ENCODE measurements at regions not wholly inside any gene's neighbourhood (a gene's known extent, or its start where the extent isn't known, plus 50 kb on each side); places are given as distances from the start of the nearest gene placed in this dataset.
A peak's percentile ranks its signal among the peaks of the same experiment; 100 is the strongest.

DNA sequence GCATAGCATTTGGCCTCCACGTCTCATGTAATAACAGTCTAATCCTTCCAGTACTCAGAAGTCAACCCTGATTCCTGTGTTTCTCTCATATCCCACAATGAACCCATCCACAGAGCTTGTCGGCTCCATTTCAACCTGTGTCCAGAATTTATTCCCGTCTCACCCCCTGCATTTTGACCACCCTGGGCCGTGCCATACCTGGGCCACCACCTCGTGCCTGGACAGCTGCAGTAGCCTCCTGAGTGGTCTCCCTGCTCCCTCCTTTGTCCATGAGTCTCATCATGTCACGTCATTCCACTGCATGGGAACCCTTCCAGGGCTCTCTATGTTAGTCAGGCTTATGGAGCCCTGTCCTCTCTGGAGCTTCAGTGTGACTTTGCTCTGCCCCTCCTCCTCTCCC lies 670.6 kb downstream of the PTPRU start:
- no peak for DNase-seq (ENCODE audit: low read depth)

DNA sequence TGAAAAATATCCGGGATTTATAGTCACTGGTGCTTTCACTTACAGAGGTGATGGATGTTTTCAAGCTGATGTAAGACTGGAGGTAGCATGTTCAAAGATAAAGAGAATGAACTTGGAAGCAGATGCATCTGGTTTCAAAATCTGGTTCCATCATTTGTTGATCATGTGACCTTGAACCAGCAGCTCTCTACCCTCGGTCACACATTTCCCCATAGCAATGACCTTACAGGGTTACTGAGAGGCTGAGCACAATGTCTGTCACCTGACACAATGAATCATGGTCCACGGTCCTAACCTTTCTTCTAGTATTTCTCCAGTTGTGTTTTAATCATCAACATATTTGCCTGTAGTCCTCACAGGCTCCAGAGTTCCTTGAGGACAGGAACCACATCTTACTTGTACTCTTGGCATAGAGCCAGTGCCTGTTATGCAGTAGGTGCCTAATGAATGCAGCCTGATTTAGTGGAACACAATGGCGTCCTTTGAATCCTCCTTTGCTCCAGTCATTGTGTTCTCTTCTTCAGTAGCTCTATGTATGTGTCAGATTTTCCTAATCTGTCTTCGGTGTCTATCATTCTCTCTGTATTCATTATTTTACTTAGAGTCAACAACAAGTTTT lies 667.3 kb downstream of the PTPRU start:
- DNase-seq (ENCODE audit: low read depth): no peak

DNA sequence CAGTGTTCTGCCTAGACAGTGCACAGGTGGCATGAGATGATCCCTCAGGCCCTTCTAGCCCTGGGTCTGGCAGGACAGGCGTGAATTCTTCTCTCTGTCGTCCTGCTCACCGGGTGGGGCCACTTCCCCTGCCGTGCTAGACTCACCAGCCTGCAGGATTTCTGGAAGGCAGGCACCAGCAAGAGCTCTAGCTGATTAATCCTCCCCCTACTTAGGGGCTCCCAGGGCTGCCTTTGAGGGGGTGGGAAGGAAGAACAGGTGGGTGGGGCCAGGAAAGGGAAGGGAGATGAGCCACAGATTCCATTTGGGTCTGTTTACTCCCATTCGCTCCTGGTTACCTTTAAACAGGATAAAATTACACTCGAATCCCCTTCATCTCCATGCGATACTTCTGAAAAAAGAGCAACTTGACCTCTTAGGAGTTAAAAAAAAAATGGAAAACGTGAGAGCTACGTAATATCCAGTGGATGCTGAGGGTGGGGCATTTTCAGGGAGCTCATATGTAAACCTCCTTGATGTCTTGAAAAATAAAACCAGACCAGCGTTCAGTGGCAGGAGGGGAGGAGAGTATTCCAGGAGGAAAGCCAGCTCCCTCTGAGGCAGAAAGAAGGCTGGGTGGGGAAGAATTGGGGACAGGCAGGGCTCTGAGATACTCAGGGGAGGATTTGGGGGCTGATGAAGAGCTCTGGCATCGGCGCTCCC lies 665.5 kb downstream of the PTPRU start:
- no peak for DNase-seq (ENCODE audit: low read depth)

DNA sequence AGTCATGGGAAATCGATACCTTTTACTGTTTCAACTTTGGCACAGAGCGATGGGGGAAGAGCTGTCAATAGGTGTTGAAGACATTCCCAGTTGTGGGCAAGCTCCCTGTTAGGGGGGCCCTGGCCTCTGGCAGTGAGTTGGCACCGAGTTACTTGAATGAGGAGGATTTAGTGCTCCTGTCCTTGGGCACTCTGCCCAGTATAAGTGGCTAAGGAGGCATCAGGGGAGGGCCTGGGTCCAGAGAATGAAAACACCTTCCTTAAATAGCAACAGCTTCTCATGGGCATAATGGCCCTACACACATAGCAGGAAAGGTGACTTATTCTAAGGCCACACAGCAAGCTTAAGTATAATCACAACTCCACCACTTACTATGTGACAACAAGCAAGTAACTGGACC lies 664.4 kb downstream of the PTPRU start:
- DNase-seq (ENCODE audit: low read depth): peak; percentile 23

DNA sequence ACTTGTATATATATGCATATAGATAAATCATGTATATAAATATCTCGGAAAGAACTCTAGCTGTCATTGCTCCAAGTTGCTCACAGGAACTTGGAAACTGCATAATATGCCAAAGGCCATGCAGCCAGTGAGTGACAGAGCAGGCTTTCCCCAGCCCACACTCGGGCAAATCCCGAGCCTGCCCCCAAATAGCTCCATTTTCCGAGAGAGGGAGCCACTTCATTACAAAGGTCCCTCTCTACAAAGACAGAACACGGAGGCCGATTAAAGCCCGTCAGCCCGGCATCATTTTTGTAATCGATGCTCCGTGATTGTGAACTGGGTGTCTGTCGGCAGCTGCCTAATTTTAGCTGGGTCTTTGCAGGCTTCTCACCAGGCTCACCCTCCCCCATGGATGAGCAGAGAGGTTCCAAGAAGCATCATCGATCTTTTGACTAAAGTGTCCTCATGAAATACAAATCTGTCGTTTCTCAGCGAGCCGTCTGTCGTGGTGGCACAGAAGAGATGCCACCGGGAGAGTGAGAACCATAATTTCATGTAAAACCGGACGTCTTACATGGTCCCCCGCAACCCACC lies 663.9 kb downstream of the PTPRU start:
- no peak for DNase-seq (ENCODE audit: low read depth)

DNA sequence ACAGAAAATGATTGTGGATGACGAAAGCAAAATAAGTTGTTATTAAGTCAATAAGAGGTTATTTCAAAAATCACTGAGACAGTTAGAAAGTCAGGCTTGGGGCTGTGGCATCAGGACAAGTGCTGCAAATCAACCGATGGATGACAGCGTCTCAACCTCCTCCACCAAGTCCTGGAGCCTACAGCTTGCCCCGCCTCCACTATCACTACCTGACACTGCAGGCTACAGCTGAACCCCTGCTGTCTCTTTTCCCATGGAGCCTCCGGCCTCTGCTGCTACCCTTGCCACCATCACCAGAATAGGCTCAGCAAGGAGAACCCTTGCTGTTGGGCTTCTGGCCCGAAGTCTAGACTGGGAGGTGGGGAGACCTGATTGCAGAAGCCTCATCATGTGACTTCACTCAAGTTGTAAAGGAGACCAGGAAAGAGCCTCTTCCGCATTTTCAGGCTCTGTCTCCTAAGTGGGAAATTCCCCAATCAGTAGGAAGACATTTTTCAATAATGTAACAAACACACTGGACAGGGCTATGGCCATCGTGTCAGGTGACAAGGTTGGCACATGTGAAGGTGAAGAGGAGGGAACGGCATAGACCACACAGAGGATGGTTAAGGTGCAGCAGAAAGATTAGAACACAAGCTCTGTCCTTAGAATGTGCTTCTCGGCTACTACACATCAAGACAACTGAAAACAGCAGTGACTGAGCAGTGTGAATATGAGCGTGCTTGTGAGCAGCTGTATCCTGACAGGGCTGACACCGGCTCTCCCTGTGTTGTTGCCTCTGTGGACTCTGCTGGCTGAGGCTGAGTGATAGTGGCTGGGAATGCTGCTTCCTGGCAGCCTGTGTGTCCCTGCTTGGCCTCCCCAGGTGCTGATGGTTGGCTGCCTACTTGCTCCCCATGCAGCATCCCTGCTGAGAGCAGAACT lies 660.7 kb downstream of the PTPRU start:
- DNase-seq (ENCODE audit: low read depth): no peak

DNA sequence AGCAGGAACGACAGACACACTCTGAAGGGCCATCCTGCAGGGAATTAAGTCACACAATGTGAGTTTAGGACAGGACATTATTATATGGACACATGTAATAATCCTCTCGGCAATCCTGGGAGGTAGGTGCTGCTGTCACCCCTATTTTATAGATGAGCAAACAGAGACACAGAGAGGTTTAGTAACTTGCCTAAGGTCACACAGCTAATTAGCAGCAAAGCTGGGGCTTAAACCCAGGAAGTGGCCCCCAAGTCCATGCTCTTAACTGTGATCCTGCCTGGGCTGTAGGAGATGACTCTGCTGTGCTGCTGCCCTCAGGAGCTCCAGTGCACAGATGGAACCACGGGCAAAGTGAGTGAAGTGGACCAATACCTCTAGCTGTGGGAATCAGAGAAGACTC lies 660.0 kb downstream of the PTPRU start:
- DNase-seq (ENCODE audit: low read depth): no peak

DNA sequence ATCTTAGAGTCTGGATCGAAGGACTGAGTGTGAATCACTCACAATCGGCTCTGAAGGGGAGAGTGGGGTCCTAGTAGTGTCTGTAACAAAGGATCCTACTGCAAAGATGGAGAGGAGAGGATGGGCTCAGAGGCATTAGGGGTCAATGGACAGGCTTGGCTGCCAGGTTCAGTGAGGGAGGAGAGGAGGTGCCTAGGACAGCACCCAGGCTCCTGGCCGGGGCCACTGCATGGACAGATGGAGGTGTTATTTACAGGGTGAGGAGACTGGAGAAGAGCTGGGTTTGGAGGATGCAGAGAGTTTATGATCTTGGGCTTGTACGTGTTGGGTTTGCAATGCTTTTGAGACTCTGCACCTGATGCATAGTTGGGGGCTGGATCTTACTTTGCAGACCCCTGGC lies 658.9 kb downstream of the PTPRU start:
- no peak for DNase-seq (ENCODE audit: low read depth)

DNA sequence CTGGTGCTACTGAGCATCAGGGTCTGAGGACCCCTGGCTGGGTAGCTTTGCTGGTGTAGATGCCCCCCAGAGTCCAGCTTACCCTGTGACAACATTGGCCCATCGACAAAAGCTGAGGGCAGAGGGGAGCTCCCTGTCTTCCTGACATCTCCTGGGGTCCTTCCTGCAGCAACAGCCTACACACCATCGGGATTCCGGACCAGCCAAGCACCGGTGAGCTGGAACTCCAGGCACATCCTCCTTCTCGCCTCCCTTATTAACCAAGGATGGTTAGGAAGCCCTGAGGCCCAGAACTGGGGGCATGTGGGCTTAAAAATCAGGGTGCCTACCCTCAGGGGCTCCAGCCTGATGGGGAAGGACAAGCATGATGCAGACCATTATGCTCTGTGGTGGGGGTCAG lies 658.0 kb downstream of the PTPRU start:
- no peak for DNase-seq (ENCODE audit: low read depth)

DNA sequence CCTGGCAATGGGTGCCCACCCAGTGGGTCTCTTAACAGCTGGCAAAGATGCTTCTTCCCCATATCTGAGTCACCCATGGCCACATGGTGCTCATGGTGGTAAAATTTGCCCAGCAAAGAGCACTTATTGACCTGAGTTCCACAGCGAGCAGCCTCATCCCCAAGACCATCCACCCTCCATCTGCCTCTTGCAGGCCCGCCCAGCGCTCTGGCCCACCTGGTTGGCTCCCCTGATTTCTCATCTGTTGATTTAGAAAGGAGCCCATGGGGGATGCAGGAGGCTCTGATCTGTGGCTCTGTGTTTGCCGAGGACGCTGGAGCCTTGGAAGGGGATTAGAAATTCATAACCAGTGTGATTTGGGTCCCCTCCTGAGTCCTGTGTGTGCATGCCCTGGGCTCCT lies 657.5 kb downstream of the PTPRU start:
- no peak for DNase-seq (ENCODE audit: low read depth)

DNA sequence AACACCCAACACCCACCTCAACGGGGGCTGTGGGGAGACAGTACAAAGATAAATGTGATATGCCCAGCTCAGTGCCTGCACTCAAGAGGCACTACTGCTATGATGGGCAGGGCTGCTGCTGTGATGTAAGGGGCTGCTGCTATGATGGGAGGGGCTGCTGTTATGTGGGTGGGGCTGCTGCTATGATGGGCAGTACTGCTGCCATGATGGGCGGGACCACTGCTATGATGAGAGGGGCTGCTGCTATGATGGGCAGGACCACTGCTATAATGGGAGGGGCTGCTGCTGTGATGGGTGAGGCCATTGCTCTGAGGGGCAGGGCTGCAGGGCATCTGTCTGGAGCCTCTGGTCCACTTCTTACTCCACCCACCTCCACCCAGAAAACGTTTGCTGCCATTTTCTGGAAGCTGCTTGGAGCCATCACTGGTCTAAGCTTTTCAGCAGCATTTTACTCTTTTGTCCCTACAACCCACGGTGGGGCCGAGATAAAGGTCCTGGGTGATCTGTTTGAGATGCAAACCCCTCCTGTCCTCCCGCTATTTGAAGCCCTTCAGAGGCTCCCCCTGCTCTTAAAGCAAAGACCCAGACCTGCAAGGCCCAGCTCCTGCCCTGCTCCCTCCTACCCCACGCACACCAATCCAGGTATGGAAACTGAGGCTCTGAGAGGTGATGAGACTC lies 656.9 kb downstream of the PTPRU start:
- DNase-seq (ENCODE audit: low read depth): no peak

DNA sequence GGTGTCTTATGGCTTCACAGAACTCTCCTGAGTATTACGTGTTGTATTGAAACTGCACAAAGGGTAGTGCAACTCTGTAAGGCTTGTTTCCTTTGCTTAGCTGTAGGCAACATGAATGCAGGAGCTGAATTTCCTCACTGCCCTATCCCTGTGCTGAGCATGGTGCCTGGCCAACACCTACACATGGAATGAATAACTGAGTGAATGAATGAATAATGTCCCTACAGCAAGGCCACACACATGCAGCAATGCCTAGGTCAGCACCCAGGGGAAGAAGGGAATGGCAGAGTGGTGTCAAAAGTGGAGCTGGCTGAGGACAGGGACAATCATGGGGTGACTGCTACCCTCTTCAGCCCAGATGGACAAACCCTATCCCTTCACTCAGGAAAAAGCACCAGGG lies 655.9 kb downstream of the PTPRU start:
- no peak for DNase-seq (ENCODE audit: low read depth)

DNA sequence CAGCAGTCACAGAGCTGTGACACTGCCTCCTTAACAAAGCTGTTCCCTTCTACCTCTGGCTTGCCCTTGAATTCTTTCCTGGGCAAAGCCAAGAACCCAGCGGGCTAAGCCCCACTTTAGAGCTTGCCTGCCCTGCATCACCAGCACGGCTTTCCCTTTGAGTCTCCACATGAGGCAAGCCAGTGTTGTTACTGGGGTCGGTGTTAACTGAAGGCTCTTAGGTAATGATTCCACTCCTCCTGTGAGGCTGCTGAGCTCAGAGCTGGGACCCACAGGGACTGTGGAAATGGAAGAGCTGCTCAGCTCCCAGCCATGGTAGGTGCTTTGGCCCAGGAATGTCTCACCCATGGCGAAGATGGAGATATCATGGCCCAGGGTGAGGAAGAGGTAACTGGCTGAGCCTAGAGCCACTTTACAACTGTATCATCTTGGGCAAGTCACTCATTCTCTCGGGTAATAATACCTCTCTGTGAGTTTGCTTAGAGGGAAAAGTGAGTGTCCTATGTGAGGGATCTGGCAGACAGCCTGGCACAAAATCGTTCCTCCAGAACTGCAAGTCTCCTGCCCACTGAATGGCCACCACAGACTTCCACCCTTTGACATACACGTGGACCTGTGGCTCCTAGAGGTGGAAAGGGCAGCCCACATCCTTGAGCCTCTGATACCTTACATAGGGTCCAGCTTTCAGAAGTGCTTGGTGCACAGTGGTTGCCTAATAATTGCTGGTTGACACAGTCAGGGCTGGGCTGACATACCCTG lies 654.1 kb downstream of the PTPRU start:
- no peak for DNase-seq (ENCODE audit: low read depth)

DNA sequence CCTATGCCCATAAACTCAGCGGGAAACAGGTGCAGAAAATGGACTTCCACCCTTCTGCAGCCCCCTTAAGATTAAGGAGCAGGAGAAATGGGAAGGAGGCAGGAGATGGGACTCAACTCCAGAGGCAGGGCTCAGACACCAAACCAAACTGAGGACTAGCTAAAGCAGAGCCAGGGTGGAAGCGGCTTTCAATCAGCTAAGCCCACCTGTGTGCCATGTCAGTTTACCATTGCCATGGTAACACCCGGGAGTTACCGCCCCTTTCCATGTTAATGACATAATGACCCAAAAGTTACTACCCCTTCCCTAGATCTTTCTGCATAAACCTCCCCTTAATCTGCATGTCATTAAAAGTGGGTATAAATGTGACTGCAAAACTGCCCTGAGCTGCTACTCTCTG lies 653.5 kb downstream of the PTPRU start:
- no peak for DNase-seq (ENCODE audit: low read depth)

DNA sequence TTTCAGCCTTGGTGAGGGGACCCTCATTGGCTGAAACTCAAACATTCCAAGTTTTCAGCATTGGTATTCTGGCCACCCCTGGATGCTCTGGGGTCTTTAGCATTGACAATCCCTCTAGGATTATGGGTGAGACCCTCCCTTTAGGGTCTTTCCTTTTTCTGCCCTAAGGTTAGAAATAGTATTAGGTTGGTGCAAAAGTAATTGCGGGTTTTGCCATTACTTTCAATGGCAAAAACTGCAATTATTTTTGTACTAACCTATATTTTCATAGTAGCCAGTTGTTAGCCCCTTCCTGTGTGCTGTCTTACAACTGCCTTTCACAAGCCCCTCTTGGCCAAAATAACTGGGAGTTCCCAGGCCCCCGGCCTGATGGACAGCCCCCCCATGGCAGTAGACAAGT lies 648.4 kb downstream of the PTPRU start:
- no peak for DNase-seq (ENCODE audit: low read depth)

DNA sequence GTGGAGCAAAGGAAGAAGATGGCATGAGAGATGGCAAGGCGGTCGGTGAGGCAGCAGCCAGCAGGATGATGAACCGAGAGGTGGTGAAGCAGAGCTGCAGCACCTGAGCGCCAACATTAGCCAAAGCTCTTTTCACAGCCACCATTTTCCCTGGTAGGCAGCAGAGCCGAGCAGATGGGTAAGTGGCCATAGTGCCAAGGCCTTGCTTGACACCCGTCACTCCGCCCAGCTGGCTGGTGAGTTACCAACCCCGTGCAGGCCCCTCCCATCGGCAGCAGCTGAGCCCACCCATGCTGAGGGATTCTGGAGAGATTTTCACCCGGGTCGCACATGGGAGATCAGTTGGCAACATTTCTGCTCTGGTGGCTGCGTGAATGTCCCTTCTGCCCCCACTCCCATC lies 647.7 kb downstream of the PTPRU start:
- DNase-seq (ENCODE audit: low read depth): no peak

DNA sequence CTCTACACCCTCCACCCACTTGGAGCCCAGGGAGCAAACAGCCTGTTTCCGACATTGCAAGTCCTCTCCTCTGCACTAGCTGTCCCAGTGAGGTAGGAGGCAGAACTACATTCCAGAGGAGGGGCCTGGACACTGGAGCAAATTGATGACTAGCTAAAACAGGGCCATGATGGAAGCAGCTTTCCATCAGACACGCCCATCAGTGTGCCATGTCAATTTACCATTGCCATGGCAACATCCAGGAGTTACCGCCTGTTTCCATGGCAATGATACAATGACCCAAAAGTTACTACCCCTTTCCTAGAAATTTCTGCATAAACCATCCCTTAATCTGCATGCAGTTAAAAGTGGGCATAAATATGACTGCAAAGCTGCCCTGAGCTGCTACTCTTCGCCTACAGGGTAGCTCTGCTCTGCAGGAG lies 647.1 kb downstream of the PTPRU start:
- DNase-seq (ENCODE audit: low read depth): no peak

DNA sequence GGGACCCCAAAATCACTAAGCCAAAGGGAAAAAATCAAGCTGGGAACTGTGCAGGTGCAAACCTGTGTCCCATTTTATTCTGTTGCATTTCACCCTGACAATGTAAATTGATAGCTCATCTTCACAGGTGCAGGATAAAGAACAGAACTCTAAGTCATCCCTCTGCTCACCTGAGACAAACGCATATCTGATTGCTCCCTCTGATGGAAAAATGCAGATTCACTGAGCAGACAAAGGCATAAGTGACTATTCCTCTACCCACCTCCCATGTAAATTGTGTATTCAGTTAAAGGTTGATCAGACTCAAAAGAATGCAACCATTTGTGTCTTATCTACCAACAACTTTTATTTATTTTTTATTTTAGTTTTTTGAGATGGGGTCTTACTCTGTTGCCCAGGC lies 644.2 kb downstream of the PTPRU start:
- DNase-seq (ENCODE audit: low read depth): no peak

DNA sequence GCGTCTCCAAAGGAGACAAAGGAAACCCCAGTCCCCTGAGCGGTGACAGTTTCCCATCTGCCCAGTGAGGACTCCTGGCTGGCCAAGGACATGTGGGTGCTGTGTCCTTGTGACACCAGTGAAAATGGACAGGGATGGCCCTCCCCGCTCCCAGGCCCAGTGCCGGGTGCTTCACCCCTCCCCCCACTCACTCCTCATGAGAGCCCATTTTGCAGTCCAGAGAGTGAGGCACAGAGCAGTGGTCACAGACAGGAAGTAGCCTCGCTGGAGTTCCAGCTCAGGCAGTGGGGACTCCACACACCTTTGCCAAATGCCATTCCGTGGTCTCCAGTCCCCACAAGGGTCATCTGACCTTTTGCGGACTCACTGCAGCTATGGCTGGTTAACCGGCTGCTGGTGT lies 642.9 kb downstream of the PTPRU start:
- DNase-seq (ENCODE audit: low read depth): no peak

DNA sequence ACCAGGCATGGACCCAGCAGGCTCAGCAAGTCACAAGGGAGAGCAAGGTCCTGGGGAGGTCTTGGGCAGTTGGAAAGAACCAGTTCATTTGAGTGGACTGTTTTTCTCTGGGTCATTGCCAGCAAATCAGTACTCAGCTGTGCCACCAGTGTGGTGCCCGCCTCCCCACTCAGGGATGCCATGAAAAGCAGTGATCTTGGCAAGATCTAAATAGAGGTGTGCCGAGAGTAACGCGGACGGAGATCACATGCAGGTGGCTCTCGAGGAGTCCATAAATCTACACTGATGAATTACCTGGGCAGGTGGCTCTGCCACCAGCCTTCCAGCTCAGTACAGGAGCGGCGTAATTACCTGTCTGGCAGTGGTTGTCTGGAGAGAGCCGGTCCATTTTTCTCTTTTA lies 642.2 kb downstream of the PTPRU start:
- DNase-seq (ENCODE audit: low read depth): no peak

DNA sequence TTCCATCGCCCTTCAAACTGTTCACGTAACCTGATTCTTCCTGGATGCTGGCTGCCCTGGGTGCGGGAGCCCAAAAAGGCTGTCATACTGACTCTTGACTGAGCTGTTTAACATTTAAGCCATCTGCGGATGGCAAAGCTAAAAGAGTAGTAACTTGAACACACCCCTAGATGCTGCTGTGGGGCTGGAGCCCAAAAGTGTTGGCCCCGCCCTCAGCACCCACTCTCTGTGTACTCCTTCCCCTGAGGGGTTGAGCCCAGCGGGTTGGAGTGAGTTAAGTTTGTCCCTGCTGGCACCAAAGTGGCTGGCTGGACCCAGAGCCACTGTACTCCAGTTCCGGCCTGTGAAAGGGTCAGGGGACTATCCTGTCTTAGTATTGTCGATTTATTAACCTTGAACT lies 640.6 kb downstream of the PTPRU start:
- DNase-seq (ENCODE audit: low read depth): no peak

Measured in M059J (cell line).